ENCODE measurements at regions not wholly inside any gene's neighbourhood (a gene's known extent, or its start where the extent isn't known, plus 50 kb on each side); places are given as distances from the start of the nearest gene placed in this dataset.

- no peak for DNase-seq
Observed at GRCh38 chr16:86809458-86809955, 231.2 kb downstream of the FOXL1 start.

DNA sequence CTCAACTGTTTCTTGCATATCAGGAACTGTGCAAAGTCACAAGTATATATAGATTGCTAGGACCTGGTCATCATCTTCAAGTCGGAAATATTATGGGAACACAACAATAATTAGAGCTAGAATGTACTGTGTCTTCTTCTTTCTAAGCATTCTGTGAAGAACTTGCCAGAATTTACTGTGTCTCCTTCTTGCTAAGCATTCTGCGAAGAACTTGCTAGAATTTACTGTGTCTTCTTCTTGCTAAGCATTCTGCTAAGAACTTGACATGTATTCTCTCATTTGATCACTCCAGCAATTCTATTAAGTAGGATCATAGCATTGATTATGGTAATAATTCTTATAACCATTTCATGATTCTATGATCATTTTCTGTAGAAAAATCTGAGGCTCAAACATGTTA is 231.7 kb downstream of the FOXL1 start:
- no peak for DNase-seq

- DNase-seq, result no peak
Observed at GRCh38 chr16:86812363-86812970, 234.1 kb downstream of the FOXL1 start.

DNA sequence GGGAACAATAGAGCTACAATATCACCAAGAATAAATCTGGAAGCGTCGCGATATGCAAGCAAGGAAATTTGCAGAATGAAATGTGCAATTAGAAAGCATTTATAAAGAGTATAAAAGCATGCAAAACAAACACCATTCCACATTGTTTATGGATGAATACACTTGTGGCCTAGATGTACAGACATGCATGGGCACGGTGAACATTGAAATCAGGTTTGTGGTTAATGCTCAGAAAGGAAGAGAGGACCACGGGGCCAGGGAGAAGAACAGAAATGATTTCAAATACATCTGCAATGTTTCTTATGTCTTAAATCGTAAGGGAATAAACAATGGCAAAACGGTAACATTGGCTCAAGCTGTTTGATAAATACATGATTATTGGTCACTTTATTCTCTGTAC is 235.9 kb downstream of the FOXL1 start:
- no peak for DNase-seq

- DNase-seq, result no peak
Observed at GRCh38 chr16:86816930-86817625, 238.7 kb downstream of the FOXL1 start.

- no peak for DNase-seq
Observed at GRCh38 chr16:86818671-86819532, 240.6 kb downstream of the FOXL1 start.

GRCh38 chr16:86819533-86819892 is 241.2 kb downstream of the FOXL1 start:
- no peak for DNase-seq

DNA sequence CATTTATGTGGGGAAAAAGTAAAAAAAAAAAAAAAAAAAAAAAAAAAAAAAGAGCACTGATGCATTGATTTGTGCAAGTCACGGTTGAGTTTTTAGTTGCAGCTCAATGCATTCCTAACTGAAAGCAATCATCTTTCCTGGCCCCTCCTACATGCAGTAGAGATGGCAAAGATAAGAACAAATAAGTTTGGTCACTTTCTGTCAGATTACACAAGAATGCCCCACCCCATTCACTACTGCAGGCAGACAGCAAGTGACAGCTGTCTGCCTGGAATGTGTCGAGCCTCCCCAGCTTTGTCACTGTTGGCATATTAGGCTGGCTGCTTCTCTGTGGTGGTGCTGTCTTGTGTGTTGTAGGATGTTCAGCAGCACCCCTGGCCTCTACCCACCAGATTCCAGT is 243.5 kb downstream of the FOXL1 start:
- no peak for DNase-seq

DNA sequence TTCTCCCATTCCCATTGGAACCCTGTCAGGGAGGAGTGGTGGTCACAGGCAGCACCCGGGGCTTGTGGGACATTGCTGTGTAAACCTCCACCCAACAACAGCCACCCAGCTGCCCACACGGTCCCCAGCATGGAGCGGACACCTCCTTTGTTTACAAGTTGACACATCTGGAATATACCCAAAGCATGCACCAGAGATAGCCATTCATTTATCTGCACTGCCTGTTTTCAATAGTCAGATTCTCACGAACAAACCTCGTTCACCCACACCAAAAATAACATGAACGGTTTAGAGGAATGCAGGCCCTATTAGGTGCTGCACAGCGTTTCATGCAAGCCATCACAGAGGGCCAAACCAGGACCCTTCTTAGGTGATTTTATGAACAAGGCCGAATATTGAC is 244.8 kb downstream of the FOXL1 start:
- no peak for DNase-seq

DNA sequence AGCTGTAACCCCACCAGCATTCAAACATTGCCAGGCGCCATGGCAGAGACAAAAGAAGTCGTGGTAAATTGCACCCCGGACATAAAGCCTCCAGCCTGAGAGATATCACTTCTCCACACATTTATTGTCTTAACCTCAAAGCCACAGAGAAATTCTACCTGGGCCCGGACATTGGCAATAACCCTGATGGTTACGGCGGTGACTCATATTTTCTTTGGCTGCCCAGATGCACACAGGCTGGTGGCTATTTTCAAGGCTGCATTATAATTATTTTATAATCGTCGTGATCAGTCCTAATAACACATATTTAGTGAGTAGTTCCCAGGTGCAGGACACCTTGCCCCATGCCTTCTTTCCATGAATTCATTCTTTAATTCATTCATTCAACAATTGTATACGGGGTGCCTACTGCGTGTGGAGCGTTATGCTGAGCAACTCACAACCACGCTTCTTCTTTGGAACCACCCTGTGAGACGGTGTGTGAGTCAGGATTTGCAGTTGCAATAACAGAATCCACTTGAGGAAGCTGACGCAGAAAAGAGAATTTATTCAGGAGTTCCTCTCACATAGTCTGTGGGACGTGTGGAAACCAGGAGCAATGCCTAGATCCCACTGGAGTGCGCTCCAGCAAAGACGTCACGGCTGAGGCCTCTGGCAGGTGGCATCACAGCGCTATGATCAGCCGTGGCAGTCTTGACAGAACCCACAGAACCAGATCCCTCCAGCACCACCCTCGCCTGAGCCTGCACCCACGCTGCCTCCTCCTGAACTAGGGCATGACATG is 245.7 kb downstream of the FOXL1 start:
- DNase-seq, result no peak

DNA sequence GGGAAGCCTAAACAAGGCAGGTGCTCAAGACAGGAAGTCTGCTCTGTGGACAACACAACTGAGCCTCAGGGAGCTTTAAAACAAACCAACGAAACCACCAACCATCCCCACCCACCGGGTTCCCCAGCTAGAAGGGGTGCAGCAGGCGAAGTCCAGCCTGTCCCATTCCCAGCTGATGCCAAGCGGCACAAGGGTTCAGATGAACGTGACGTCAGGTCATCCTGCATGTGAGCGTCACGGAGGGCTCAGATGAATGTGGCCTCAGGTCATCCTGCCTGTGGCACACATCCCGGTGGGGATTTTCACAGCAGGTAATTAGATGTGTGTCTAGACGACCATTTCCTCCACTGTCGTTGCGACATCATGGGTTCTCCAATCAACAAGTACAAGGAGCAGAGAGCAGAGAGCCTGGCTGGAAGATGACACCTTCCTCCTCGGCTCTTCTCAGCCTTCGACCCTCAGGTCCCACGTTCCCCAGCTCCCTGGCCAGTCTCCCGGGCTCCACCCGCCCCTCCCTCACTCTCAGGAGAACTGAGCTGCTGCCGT is 246.5 kb downstream of the FOXL1 start:
- DNase-seq, result no peak

GRCh38 chr16:86825631-86826030 is 247.3 kb downstream of the FOXL1 start:
- no peak for DNase-seq

DNA sequence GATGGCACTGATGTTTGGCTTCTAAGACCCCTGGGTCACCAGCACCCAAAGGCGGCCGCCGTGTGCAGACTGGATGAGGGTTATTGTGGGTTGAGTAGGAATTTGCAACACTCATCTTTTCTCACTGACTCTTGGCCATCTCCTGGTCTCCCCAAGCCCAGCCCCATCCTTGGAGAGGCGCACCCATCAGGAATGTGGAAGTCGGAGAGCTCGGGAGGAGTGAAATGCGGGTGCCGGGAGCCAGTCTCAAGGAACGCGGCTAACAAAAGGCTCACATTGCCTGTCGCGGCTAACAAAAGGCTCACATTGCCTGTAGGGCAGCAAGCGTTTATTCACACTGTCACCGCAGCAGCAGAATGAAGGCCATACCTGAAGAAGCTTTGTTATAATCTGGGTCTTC is 248.6 kb downstream of the FOXL1 start:
- DNase-seq, result no peak

GRCh38 chr16:86827521-86827920 is 249.2 kb downstream of the FOXL1 start:
- no peak for DNase-seq

GRCh38 chr16:86828202-86828601 is 249.9 kb downstream of the FOXL1 start:
- DNase-seq, result no peak

- DNase-seq, result no peak
Observed at GRCh38 chr16:86828653-86829052, 250.3 kb downstream of the FOXL1 start.

DNA sequence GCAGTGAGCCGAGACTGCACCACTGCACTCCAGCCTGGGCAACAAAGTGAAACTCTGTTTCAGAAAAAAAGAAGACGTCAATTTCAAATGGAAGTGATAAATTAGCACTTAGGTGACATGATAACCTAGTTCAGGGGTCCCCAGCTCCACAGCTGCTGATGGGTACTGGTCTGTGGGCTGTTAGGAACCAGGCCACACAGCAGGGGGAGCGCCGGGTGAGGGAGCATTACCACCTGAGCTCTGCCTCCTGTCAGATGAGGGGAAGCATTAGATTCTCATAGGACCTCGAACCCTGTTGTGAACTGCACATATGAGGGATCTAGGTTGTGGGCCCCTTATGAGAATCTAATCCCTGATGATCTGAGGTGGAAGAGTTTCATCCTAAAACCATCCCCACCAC is 253.0 kb downstream of the FOXL1 start:
- no peak for DNase-seq

- no peak for DNase-seq
Observed at GRCh38 chr16:86833136-86833535, 254.8 kb downstream of the FOXL1 start.

GRCh38 chr16:86834451-86835035 is 256.2 kb downstream of the FOXL1 start:
- DNase-seq, result no peak

GRCh38 chr16:86835982-86836381 is 257.6 kb downstream of the FOXL1 start:
- DNase-seq, result no peak

DNA sequence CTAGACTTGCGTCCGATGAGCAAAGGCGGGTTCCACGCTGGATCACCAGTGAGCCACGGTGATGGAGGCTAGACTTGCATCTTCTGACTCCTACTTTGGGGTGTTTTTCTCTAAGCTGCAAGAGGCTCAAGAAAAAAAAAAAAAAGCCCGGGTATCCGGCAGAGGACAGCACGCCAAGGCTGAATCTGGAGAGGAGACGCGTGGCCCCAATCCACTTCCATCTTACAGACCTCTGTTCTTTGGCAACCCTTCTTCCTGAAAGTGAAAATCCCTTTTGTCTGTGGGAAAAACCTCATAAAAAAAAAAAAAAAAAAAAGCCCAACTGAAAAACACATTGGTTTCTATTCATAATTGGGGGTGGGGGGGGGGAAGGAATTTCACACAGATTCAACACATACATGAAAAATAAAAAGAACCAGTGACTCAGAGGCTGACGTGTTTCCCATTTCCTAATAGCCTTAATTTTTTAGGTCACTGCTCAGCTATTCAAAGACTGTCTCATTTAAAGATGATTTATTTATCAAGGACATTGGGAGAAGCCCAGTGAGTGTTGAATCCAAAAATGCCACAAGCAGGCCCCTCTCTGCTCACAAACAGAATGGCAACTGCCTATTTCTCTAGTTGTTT is 258.3 kb downstream of the FOXL1 start:
- DNase-seq, result no peak

GRCh38 chr16:86843812-86844211 is 265.5 kb downstream of the FOXL1 start:
- no peak for DNase-seq

All from activated CD8-positive, alpha-beta memory T cell treated with anti-CD3 and anti-CD28 coated beads, Interleukin-2, amount 50 U/mL, for 4 hours (primary cell).